DMS79 (cell line): ENCODE measurements at regions not wholly inside any gene's neighbourhood (a gene's known extent, or its start where the extent isn't known, plus 50 kb on each side); places are given as distances from the start of the nearest gene placed in this dataset.
"Not testable (repeated sequence)": the region's sequence is repeated elsewhere in the genome, so short reads cannot be mapped to it uniquely, and the experiment has no call there.

Experiments
- DNase-seq: peaks from one replicate; lab custom pipeline; 2025; lab: John Stamatoyannopoulos, UW

DNA sequence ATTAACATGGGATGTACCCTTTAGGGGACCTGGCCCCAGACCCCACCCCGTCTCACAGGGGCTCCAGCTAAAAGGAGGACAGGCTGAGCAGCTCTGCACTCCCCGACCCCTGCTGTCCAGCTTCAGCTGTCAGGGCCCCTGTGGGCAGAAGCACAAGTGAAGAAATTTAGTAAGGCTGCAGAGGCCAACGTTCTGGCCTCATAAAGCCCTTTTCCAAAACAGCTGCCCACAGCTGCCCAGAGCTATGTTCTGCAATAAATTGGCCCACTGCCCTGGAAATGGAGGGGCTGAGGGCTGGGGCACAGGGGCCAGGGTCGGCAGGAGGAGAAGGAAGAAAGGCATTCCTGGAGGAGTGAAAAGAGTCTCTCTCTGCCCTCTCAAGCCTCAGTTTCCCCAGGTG lies 357.1 kb downstream of the BCL11B start:
- DNase-seq: no peak

GRCh38 chr14:98915625-98916024 lies 356.4 kb downstream of the BCL11B start:
- no peak for DNase-seq

GRCh38 chr14:98916036-98916435 lies 356.0 kb downstream of the BCL11B start:
- no peak for DNase-seq

DNA sequence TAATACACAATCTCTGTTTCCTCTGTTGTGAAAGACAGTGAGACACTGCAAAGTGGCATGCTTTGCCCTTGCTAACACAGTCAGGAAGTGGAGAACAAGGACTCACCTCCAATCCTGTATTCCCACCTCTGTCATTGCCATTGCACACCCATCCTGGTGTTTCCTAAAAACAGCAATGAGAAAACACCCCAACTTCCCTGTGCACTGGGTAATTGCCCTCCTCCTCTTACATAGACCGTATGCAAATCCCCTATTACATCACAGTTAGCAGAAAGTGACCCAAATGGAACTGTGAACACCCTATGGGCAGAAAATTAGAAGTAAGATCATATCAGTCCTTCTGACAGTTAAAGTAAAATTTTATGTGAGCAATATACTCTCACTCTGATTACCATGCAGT lies 355.5 kb downstream of the BCL11B start:
- no peak for DNase-seq

- DNase-seq: no peak
Observed at GRCh38 chr14:98919434-98919833, 352.6 kb downstream of the BCL11B start.

DNA sequence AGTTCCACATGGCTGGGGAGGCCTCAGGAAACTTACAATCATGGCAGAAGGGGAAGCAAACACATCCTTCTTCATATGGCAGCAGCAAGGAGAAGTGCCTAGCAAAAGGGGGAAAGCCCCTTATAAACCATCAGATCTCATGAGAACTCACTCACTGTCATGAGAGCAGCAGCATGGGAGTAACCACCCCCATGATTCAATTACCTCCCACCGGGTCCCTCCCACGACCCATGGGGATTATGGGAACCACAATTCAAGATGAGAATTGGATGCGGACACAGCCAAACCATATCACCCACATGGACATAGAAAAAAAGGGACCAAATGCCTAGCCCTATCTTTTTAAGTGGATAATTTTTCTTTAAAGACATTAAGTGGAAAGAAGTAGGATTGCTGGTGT lies 350.7 kb downstream of the BCL11B start:
- DNase-seq: not testable (repeated sequence)

DNA sequence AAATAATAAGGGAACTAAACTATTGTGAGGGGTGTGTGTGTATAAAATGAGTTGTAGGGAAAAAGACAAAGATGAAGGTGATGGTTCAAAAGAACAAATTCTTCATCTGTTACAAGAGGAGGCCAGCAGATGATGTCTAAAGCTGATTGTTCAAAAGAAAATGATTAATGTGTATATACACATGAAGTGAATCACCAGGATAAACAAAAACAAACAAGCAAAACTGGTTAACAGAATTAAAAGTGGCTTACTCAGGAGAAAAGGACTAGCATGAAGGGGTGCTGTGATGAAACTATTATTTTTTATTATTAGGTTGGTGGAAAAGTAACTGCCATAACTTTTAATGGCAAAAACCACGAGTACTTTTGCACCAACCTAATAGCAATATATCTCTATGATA lies 348.4 kb downstream of the BCL11B start:
- DNase-seq: no peak

- no peak for DNase-seq
Observed at GRCh38 chr14:98924046-98924445, 348.0 kb downstream of the BCL11B start.

GRCh38 chr14:98925354-98926040 lies 346.5 kb downstream of the BCL11B start:
- no peak for DNase-seq

- no peak for DNase-seq
Observed at GRCh38 chr14:98926146-98926545, 345.9 kb downstream of the BCL11B start.

DNA sequence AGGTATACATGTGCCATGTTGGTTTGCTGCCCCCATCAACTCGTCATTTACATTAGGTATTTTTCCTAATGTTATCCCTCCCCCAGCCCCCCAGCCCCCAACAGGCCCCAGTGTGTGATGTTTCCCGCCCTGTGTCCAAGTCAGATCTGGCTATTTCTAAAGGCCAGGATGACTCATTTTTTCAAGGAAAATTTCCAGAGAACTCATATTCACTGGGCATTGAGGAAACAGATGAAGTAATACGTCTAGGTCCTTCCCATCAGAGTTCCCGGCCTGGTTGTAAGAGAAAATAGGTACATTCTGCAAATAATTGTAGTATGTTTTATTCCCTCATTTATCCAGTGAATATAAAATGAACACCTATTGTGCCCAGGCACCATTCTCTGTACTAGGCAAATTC lies 345.2 kb downstream of the BCL11B start:
- no peak for DNase-seq

GRCh38 chr14:98927986-98928385 lies 344.0 kb downstream of the BCL11B start:
- no peak for DNase-seq

DNA sequence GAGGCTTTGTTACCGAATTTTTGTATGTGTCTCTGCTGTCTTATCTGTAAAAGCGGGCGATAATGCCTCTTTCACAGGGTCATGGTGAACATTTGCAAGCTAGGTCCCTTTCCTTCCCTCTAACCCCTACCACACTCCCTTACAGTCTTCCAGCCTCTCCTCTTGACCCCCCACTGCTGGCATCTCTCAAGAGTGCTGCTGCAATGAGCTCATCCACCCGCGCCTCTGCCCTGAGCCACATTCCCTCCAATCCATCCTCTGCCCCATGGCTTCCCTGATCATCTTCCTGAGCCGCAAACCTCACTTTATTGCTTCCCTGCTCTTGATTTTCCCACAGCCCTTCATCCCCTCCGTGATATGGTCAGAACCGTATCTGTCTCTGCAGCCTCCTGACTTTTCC lies 343.6 kb downstream of the BCL11B start:
- DNase-seq: no peak

DNA sequence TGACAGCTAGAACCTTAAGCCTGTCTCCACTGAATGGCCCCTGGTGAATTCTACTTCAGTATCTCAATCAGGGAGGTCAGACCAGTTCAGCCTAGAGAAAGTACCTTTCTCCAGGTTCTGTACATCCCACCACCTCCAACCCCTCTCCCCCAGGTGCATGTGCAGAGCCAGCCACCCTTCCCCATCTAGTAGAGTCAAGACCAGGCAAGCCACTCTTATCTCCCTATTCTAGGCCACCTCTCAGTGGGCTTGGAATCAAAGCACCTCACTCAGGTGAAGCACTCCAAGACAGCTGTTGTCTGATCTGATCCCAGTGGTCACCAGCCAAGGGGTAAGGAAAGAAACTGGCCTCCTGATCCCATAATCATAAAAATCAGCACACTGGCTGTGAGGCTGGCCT lies 340.9 kb downstream of the BCL11B start:
- DNase-seq: no peak

- DNase-seq: no peak
Observed at GRCh38 chr14:98931911-98932310, 340.1 kb downstream of the BCL11B start.

- DNase-seq: no peak
Observed at GRCh38 chr14:98932431-98933325, 339.3 kb downstream of the BCL11B start.

- not testable (repeated sequence) for DNase-seq
Observed at GRCh38 chr14:98934569-98934968, 337.4 kb downstream of the BCL11B start.

DNA sequence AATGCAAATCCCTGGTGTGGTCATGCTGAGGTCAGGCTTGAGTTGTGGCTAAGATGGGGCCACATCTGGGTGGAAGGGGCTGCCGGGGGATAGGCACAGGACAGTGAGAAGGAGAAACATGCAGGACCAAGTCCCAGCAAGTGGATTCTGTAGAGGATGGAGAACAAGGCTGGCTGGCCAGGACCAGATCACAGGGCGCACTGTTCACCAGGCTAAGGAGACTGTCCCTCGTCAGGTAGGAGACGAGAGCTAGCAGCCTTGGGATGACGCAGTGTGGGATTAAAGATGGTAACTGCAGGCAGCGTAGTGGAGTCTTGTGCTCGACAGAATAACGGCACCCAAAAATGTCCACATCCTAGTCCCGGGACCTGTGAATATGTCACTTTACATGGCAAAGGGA lies 336.1 kb downstream of the BCL11B start:
- DNase-seq: no peak

- DNase-seq: no peak
Observed at GRCh38 chr14:98937021-98937420, 335.0 kb downstream of the BCL11B start.

DNA sequence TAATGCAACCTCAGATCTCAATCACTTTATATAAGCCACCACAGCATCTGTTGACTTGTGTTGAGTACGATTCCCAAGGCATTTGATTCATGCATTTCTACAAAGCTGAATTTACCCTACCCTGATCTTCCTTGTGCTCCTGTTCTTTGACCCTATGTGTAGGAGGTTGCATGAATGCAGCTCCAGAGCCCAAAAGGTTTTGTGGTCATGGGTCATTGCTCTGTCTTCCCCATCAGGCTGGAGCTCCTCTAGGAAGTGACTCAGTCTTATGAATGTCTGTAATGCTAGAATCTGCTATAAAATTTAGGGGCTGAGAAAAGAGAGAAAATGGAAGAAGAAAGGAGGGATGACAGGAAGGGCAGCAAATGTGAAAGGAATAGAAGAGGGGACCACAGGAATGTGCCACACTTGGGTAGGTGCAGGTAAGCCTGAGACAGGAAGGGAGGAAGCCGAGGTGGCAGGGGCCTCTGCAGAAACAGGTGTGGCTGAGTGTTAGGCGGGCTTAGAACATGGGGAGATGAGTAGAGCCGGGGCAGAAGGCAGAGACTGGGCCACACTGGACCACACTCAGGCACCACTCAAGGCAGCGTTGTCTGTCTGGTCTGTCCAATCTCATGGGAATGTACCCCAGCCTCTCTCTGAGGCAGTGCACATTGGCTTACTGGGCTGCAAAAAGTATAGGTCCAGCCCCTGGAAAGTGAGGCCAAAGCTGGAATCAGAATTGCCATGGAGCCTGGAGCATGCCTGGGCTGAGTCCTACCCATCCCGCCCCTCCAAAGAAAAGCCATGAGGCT lies 334.1 kb downstream of the BCL11B start:
- DNase-seq: no peak

- DNase-seq: no peak
Observed at GRCh38 chr14:98940693-98941437, 331.1 kb downstream of the BCL11B start.

DNA sequence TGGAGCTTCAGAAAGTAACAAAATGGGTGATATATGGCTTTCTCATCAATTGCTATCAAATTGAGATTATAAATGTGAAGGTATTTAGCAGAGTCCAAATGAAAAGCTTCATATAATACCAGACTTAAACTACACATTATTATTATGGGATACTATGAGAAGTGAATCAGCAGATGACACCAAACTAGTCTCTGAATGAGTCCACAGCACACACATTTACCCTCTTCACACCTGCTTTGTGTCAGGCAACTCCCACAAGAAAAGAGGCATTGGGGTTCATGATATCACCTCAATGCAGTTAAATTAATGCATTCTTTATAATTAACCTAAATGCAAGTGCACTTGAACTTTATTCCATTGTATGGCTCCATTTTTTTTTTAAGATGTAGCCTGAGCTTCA lies 330.5 kb downstream of the BCL11B start:
- DNase-seq: no peak
